ENCODE measurements at regions not wholly inside any gene's neighbourhood (a gene's known extent, or its start where the extent isn't known, plus 50 kb on each side); places are given as distances from the start of the nearest gene placed in this dataset.

DNA sequence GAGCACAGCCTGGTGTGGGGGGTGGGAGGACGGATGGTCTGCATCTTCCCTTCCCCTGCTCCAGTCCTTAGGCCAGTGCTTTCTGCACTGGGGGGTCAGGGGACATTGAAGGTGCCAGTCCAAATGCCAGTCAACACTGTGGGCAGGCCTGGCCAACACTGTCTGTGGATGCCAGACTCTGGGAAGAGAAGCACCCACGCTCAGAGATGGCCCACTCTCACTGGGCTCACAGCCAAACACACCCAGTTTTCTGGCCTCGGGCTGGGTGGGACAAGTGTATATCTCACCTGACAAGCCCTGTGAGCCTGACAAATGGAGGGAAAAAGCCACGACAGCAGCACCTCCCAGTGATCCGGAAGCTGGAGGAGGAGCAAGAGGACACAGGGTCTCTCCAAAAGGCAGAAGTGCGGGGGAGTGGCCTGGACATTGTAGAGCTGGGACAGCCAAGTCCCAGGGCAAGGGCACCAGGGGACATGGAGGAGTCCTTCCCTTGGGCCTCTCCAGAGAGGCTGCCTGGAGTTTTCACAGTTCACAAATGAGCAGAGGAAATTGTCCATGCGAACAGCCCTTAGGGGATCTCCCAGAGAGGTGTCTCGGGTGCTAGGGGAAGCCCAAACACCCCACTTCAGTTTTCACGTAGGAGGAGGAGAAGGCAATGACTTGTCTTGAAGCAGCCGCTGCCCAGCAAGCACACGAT is 79.3 kb downstream of the SDC1 start:
- TF ChIP-seq, protein P1, sequence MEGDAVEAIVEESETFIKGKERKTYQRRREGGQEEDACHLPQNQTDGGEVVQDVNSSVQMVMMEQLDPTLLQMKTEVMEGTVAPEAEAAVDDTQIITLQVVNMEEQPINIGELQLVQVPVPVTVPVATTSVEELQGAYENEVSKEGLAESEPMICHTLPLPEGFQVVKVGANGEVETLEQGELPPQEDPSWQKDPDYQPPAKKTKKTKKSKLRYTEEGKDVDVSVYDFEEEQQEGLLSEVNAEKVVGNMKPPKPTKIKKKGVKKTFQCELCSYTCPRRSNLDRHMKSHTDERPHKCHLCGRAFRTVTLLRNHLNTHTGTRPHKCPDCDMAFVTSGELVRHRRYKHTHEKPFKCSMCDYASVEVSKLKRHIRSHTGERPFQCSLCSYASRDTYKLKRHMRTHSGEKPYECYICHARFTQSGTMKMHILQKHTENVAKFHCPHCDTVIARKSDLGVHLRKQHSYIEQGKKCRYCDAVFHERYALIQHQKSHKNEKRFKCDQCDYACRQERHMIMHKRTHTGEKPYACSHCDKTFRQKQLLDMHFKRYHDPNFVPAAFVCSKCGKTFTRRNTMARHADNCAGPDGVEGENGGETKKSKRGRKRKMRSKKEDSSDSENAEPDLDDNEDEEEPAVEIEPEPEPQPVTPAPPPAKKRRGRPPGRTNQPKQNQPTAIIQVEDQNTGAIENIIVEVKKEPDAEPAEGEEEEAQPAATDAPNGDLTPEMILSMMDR (IDR thresholded peaks at IDR 0.05) = no peak
- DNase-seq (ENCODE audit: low spot score) (no peak), ATAC-seq (ENCODE audit: low FRiP score) (no peak)

DNA sequence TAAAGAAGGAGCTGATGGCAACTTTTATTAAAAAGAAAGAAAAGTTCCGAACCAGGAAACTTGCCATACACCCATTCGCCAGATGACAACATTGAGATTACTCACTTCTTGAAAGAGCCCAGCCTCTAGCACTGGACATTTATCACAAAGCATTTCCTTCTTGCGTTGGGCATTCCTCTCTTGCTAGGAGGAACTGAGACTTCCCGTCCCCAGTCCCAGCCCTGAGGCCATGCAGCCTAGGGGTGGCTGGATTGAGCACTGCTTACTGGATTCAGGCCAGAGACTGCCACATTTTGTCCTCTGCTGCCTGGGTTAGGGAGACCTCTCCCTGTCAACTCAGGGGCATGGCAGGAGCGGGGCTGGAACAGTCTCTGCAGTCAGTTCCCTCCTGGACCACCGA is 80.1 kb downstream of the SDC1 start:
- ATAC-seq (ENCODE audit: low FRiP score) (no peak), DNase-seq (ENCODE audit: low spot score) (no peak)
- TF ChIP-seq, protein P1 (IDR thresholded peaks at IDR 0.05) = no peak

GRCh38 chr2:20144196-20144595 is 80.7 kb downstream of the SDC1 start:
- TF ChIP-seq, protein P1 (IDR thresholded peaks at IDR 0.05) = no peak
- ATAC-seq (ENCODE audit: low FRiP score) (no peak), DNase-seq (ENCODE audit: low spot score) (no peak)

DNA sequence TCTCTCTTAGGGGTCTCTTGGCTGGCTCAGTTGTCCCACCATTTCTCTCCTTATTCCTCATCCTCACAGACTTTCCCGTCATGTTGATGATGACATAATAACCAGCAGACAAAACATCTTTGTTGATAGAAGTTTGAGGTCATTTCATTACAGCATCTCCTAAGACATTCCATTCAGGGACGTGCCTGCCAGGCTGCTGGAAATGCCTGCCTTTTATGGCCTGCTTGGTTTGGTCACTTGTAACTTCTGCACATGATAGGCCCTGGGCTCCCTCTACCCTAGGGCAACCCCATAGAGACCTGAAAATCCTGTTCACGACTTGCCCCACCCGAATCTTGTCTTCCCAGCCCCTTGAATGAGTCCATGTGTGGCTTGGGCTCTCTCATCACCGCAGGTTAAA is 81.7 kb downstream of the SDC1 start:
- ATAC-seq (ENCODE audit: low FRiP score) = no peak
- TF ChIP-seq, protein P1 (IDR thresholded peaks at IDR 0.05) = no peak
- no peak for DNase-seq (ENCODE audit: low spot score)

- TF ChIP-seq, protein P1 (IDR thresholded peaks at IDR 0.05) = no peak
- ATAC-seq (ENCODE audit: low FRiP score) (no peak), DNase-seq (ENCODE audit: low spot score) (no peak)
These were observed 83.1 kb downstream of the SDC1 start for GRCh38 chr2:20141806-20142205.

GRCh38 chr2:20141056-20141762 is 83.7 kb downstream of the SDC1 start:
- TF ChIP-seq, protein P1 (IDR thresholded peaks at IDR 0.05) = no peak
- DNase-seq (ENCODE audit: low spot score) (peak; percentile 37), ATAC-seq (ENCODE audit: low FRiP score) (peak; percentile 80)
